NOMO-1 (cell line): ENCODE measurements at regions not wholly inside any gene's neighbourhood (a gene's known extent, or its start where the extent isn't known, plus 50 kb on each side); places are given as distances from the start of the nearest gene placed in this dataset.

Experiments
- DNase-seq, 2 experiments: peaks; one replicate each; lab custom pipeline; 2025; ENCODE audit not compliant: unreplicated experiment in 2 of 2; lab: John Stamatoyannopoulos, UW

- DNase-seq, result no peak
Observed at GRCh38 chr22:49123621-49124192, 704.0 kb downstream of the BRD1 start.

- no peak for DNase-seq
Observed at GRCh38 chr22:49119551-49119952, 708.1 kb downstream of the BRD1 start.

- DNase-seq, result no peak
Observed at GRCh38 chr22:49118065-49118464, 709.6 kb downstream of the BRD1 start.

GRCh38 chr22:49117486-49117885 is 710.2 kb downstream of the BRD1 start:
- no peak for DNase-seq

DNA sequence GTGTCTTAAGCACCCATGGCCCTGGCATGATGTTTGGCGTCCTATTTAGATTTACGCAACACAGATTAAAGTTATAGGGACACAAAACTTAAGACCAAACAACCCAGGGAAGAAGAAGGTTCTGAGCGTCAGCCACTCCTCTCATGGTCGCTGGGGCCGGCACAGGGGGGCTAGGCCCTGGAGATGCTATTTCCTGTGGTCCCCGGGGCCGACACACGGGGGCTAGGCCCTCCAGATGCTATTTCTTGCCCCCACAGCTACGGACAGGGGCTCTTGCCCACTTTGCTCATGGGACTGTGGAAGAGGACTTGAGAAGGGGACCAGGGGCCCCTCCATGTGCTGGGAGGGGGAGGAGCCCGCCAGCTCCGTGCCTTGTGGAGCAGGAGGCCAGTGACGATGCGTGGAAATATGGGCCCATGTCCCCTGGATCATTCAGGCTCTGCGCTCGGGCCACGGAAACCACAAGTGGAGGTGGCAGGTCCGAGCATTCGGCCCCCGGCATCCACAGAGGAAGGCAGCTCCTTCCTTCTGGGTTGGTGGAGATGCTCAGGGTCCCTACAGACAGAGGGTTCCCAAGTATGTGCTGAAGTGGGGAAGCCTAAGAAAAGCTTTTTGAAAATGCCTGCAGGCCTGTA is 711.1 kb downstream of the BRD1 start:
- no peak for DNase-seq

GRCh38 chr22:49116021-49116420 is 711.7 kb downstream of the BRD1 start:
- DNase-seq, result no peak

- no peak for DNase-seq
Observed at GRCh38 chr22:49115197-49115596, 712.5 kb downstream of the BRD1 start.

DNA sequence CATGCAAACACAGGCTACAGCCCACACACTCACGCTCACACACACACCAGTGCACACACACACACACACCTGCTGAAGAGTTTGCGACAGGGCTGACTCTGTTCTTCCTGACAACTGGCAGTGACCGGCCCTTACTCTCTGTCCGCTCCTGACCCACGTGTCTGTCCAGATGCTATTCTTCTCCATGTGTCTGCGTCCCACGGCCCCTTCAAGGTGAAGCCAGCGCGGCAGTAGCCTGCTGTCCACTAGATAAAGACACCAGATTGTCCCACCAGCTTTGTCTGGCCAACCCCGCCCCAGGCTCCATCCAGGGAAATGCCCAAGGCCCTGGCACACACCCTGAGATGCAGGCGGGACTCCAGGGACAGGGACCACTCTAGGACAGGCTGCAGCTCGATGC is 713.9 kb downstream of the BRD1 start:
- DNase-seq, result no peak

GRCh38 chr22:49112661-49113626 is 714.7 kb downstream of the BRD1 start:
- DNase-seq, result no peak

- DNase-seq, result no peak
Observed at GRCh38 chr22:49112176-49112575, 715.5 kb downstream of the BRD1 start.

- no peak for DNase-seq
Observed at GRCh38 chr22:49111085-49111484, 716.6 kb downstream of the BRD1 start.

- no peak for DNase-seq
Observed at GRCh38 chr22:49108636-49109315, 718.9 kb downstream of the BRD1 start.

GRCh38 chr22:49107961-49108530 is 719.6 kb downstream of the BRD1 start:
- no peak for DNase-seq

DNA sequence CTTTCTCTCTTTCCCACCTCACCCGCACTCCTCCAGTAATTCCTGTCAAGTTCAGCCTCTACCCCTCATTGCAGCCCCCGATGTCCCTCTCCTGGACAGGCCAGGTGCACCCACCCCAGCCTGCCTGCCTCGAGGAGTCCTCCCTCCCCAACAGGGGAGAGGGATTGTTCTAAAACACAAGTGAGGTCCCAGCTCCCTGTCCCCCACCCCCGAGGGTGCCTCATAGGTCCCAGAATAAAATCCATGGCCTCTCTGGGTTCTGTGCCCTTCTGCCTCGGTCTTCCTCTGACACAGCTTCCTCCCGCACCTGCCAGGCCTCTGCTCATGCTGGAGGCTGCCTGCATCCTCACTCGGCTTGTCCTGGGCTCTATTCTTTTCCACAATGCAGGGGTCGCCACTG is 720.1 kb downstream of the BRD1 start:
- no peak for DNase-seq

- DNase-seq, result no peak
Observed at GRCh38 chr22:49106842-49107152, 720.9 kb downstream of the BRD1 start.

DNA sequence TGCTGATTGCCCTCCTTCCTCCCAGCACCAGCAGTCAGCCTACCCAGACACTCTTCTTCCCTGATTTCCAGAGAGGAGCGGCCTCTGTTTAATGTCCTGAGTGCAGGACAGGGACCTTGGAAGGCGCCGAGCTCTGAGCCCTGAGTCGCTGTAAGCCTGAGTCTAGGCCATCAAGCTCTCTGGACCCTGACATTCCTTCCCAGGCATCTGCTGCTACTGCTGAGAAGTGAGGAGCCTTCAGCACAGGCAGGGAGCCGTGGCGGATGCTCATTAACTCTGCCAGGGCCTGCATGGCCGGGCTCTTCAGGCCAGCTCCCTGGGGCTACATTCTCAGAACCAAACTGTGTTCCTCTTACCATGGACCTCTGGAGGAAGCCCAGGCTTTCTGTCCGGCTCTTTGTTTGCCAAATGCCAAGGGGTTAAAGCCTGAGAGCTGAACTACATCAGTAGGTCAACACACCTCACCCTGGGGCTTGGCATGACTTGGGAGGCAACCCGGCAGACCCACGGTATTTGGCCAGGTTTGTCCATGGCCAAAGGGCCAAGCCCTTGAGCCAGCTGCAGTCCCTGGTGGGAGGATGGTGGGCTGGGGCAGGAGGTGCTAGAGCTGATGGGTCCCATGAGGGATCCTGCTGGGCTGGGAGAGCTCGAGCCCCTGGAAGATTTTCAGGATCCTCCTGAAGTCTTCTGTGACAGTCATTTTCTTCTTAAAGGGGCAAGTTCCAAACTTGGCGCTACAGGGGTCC is 721.4 kb downstream of the BRD1 start:
- DNase-seq, result no peak

- DNase-seq, result no peak
Observed at GRCh38 chr22:49104434-49104833, 723.2 kb downstream of the BRD1 start.

DNA sequence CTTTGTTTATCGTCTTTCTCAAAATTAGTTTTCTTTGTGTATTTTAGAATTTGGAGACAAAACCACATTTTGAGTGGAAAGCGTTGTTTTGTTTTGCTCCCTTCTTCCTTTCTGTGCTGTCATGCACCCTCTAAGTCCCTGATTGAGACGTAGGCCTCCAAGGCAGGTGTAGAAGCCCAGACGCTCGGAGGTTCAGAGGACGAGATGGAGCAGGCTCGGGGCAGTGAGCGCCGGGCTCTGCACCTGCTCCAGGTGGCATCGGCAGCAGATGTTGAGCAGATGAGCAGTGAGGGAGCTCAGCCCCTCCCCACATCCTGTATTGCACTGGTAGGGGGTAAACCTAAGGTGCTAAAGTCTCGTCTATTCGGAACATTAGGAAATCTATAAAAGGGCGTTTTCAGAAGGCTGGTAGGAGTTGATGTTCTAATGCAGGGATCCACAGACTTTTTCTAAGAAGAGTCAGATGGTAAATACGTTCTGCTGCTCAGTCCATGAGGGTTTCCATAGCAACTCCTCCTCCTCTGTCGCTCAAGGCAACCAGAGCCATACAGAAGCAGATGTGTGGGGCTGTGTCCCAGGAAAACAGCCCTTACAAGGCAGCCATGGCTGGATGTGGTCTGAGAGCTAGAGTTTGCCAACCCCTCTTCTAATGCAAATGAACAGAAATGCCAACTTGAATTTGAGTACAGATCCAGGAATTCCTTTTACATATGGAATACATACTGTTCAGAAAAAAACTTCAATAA is 724.2 kb downstream of the BRD1 start:
- DNase-seq, result no peak

GRCh38 chr22:49102367-49102766 is 725.3 kb downstream of the BRD1 start:
- DNase-seq, result no peak

DNA sequence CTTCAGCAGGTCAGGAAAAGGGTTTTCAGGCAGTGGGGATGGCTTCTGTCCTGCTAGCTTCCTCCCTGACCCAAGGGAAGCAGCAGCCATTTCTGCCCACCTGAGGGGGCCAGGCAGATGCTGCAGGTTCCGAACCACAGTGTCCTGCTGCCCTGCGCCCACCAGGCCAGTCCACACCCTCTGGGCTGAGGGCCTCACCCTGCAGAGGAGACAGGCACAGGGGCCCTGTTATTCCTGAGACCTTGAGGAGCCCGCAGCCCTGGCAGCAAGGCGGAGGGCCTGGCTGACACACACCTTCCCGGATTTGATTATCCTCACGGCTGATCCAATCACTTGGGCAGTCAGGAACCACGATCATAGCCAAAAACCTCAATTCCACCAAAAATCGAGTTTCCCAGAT is 725.8 kb downstream of the BRD1 start:
- no peak for DNase-seq
